ENCODE measurements at regions not wholly inside any gene's neighbourhood (a gene's known extent, or its start where the extent isn't known, plus 50 kb on each side); places are given as distances from the start of the nearest gene placed in this dataset.

- BruUV-seq (replicated peaks) = no TSS peak
- Histone ChIP-seq H3K36me3 (replicated peaks in 1 of 2; ENCODE audit: control insufficient read depth in 1 of 2, insufficient read depth in 2 of 2, low read length in 2 of 2) (no peaks in the 10 kb centered on the region), H3K27me3 (ENCODE audit: control insufficient read depth in 1 of 2, insufficient read depth in 2 of 2, low read length in 2 of 2) (peaks cover 0 to 1% of the 10 kb centered on the region in 2 experiments; a peak in 2 of 5 replicates), H3K4me1 (ENCODE audit: insufficient read depth, low read length) (no peaks in the 10 kb centered on the region), H3K9ac (ENCODE audit: insufficient read depth, low read depth, low read length) (no peak overlapping the region), H2AFZ (ENCODE audit: low read length) (no peak overlapping the region), H4K20me1 (ENCODE audit: insufficient read depth, low read length) (no peaks in the 10 kb centered on the region), H3K9me3 (ENCODE audit: low read length) (no peaks in the 10 kb centered on the region), H3K79me2 (ENCODE audit: insufficient read depth, low read length) (no peaks in the 10 kb centered on the region), H3K27ac (ENCODE audit: extremely low read length, insufficient read depth, low read length) (no peak overlapping the region), H3K4me3 (replicated peaks in 1 of 3; ENCODE audit: insufficient read depth in 1 of 3, low read depth in 2 of 3, low read length in 3 of 3) (no peak overlapping the region), H3K4me2 (ENCODE audit: low read depth, low read length) (no peak overlapping the region)
- no peak for FAIRE-seq
- TF ChIP-seq ZNF773 (CRISPR knock-in tag; IDR thresholded peaks at IDR 0.05; ENCODE audit: borderline replicate concordance) (no peak), PHF8 (CRISPR knock-in tag; IDR thresholded peaks at IDR 0.05) (no peak), ZNF75D (CRISPR knock-in tag; IDR thresholded peaks at IDR 0.05; ENCODE audit: borderline replicate concordance) (no peak), ETV6 (CRISPR knock-in tag; conservative IDR thresholded peaks at IDR 0.05) (no peak), CHD2 (IDR thresholded peaks at IDR 0.05; ENCODE audit: low read depth, low read length) (no peak), SIN3A (IDR thresholded peaks at IDR 0.05; ENCODE audit: borderline replicate concordance, low read depth, low read length) (no peak), ZNF703 (CRISPR knock-in tag; IDR thresholded peaks at IDR 0.05; ENCODE audit: borderline replicate concordance) (no peak), RORA (CRISPR knock-in tag; IDR thresholded peaks at IDR 0.05) (no peak), RFXAP (CRISPR knock-in tag; IDR thresholded peaks at IDR 0.05; ENCODE audit: borderline replicate concordance) (no peak), BHLHE40 (IDR thresholded peaks at IDR 0.05; ENCODE audit: low read length) (no peak), DBP (CRISPR knock-in tag; IDR thresholded peaks at IDR 0.05; ENCODE audit: not compliant biosample characterization) (no peak), MIER2 (CRISPR knock-in tag; IDR thresholded peaks at IDR 0.05) (no peak), ZNF576 (CRISPR knock-in tag; IDR thresholded peaks at IDR 0.05) (no peak), SNAI1 (CRISPR knock-in tag; IDR thresholded peaks at IDR 0.05; ENCODE audit: borderline replicate concordance) (no peak), REST (IDR thresholded peaks at IDR 0.05; ENCODE audit: borderline replicate concordance in 1 of 2, low read depth in 1 of 2, low read length in 2 of 2) (no peak), SOX5 (CRISPR knock-in tag; IDR thresholded peaks at IDR 0.05; ENCODE audit: borderline replicate concordance) (no peak), POLR2G (IDR thresholded peaks at IDR 0.05; ENCODE audit: low read depth, low read length) (no peak), ZNF790 (CRISPR knock-in tag; IDR thresholded peaks at IDR 0.05; ENCODE audit: borderline replicate concordance) (no peak), REL (CRISPR knock-in tag; conservative IDR thresholded peaks at IDR 0.05) (no peak)
- DNase-seq (ENCODE audit: low spot score) = no peak
- no peak for ATAC-seq
- ChIA-PET POLR2A (no interaction called here), CTCF (ENCODE audit: low intra/inter-chr PET ratio, low total read pairs) (no interaction called here)
- in situ Hi-C loops (cut with HindIII; ENCODE audit: extremely low pct_ligation_motif_present, low pct_unique_long_range_greater_than_20kb) = no loop called here
- WGBS (ENCODE audit: low lambda C conversion rate) = 27% methylated on average over 5 of the region's 5 CpGs
- intact Hi-C loops (cut with micrococcal nuclease; ENCODE audit: unreplicated experiment) = no loop called here
These were observed 146.1 kb upstream of the LINGO1 start for GRCh38 chr15:77778802-77779201.
